ENCODE measurements at regions not wholly inside any gene's neighbourhood (a gene's known extent, or its start where the extent isn't known, plus 50 kb on each side); places are given as distances from the start of the nearest gene placed in this dataset.

DNA sequence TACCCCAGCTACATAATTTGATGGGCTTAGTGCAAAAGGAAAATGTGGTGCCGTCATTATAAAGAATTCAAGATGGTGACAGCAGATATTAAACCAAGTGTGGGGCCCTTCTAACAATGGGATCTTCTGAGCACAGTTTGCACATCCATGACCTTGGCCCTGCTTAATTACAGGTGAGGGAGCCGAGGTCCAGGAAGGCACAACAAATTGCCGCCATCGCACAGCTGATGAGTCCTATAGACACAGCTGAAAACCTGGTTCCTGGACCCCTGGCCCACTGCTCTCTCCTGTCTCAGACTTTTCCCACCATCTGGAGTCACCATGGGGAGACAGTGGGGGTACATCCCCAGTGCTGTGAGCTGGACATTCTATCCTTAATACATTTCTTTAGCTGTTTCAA lies 95.8 kb upstream of the MAP4K3 start:
- TF ChIP-seq POLR2AphosphoS5 (IDR thresholded peaks at IDR 0.05): no peak
- TF ChIP-seq, protein P1, sequence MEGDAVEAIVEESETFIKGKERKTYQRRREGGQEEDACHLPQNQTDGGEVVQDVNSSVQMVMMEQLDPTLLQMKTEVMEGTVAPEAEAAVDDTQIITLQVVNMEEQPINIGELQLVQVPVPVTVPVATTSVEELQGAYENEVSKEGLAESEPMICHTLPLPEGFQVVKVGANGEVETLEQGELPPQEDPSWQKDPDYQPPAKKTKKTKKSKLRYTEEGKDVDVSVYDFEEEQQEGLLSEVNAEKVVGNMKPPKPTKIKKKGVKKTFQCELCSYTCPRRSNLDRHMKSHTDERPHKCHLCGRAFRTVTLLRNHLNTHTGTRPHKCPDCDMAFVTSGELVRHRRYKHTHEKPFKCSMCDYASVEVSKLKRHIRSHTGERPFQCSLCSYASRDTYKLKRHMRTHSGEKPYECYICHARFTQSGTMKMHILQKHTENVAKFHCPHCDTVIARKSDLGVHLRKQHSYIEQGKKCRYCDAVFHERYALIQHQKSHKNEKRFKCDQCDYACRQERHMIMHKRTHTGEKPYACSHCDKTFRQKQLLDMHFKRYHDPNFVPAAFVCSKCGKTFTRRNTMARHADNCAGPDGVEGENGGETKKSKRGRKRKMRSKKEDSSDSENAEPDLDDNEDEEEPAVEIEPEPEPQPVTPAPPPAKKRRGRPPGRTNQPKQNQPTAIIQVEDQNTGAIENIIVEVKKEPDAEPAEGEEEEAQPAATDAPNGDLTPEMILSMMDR (IDR thresholded peaks at IDR 0.05): no peak
- no peak for TF ChIP-seq POLR2A (IDR thresholded peaks at IDR 0.05)
- DNase-seq (ENCODE audit: low spot score in 2 of 2): no peak
- Histone ChIP-seq H3K4me3 (no peak overlapping the region), H3K4me1 (no peaks in the 10 kb centered on the region), H3K9me3 (no peaks in the 10 kb centered on the region), H3K27ac (no peak overlapping the region), H3K36me3 (no peaks in the 10 kb centered on the region), H3K27me3 (no peaks in the 10 kb centered on the region)
- intact Hi-C loops (cut with DNase I; ENCODE audit: low total_unique reads): no loop called here

DNA sequence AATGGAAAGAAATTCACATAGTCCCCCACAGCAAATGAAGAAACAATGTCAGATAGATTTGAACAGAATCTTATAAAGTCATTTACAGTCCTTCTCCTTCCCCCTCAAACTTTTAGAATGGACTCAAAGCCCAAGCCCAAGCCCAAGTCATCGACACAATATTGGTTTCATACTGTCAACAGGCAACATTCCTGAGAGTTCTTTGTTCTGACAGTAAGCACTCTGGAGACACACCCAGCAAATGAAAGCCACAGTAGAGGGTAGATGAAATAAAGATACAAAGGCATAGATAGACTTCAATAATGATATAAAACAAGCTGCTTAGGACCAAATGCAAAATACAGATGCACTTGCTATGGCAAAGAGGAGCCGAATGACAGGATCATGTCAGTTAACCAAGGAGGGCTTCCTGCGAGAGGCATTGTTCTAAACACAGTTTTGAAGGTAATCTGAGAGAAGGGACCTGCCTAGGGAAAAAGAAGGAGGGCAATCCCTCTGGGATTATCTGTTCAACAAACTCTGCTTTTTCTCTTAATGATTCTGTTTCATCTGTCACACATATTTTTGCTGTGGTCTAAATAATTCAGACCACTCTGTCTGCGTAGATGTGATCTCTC lies 97.1 kb upstream of the MAP4K3 start:
- no peaks in the 10 kb centered on the region for H3K4me1 ChIP-seq
- H3K36me3 ChIP-seq: no peaks in the 10 kb centered on the region
- no peak overlapping the region for H3K27ac ChIP-seq
- H3K9me3 ChIP-seq: no peaks in the 10 kb centered on the region
- intact Hi-C loops (cut with DNase I; ENCODE audit: low total_unique reads): no loop called here
- DNase-seq (ENCODE audit: low spot score in 2 of 2): no peak
- no peak overlapping the region for H3K4me3 ChIP-seq
- H3K27me3 ChIP-seq: no peaks in the 10 kb centered on the region
- TF ChIP-seq, protein P1 (IDR thresholded peaks at IDR 0.05): no peak
- no peak for TF ChIP-seq POLR2AphosphoS5 (IDR thresholded peaks at IDR 0.05)
- TF ChIP-seq POLR2A (IDR thresholded peaks at IDR 0.05): no peak

DNA sequence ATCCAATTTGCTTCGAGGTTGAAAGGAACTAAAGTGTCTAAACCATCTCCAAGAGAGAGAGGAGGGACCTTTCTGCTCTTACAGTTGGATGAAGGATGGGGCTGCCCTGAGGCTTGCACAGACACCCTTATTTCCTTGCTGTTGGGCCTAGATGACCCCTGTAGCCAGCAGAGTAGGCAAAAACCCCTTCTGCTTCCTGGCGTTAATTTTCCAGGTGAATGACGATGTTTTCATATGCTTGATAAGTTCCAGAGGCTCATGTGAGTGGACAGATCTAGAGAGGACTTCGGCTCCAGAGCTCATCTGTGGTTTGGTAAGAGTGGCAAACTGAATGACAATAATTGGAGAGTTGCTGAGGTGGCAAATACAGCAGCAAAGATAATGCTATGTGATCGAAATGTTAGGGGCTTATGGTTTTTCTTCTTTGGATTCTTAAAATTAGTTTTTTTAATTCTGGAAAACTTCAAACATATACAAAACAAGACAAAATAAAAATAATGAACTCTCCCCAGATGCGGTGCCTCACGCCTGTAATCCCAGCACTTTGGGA lies 98.6 kb upstream of the MAP4K3 start:
- no peak for DNase-seq (ENCODE audit: low spot score in 2 of 2)
- no peaks in the 10 kb centered on the region for H3K9me3 ChIP-seq
- H3K4me1 ChIP-seq: no peaks in the 10 kb centered on the region
- H3K27ac ChIP-seq: no peak overlapping the region
- no peak overlapping the region for H3K4me3 ChIP-seq
- H3K36me3 ChIP-seq: no peaks in the 10 kb centered on the region
- TF ChIP-seq POLR2AphosphoS5 (IDR thresholded peaks at IDR 0.05) (no peak), POLR2A (IDR thresholded peaks at IDR 0.05) (no peak)
- TF ChIP-seq, protein P1 (IDR thresholded peaks at IDR 0.05): no peak
- H3K27me3 ChIP-seq: no peaks in the 10 kb centered on the region
- intact Hi-C loops (cut with DNase I; ENCODE audit: low total_unique reads): no loop called here

DNA sequence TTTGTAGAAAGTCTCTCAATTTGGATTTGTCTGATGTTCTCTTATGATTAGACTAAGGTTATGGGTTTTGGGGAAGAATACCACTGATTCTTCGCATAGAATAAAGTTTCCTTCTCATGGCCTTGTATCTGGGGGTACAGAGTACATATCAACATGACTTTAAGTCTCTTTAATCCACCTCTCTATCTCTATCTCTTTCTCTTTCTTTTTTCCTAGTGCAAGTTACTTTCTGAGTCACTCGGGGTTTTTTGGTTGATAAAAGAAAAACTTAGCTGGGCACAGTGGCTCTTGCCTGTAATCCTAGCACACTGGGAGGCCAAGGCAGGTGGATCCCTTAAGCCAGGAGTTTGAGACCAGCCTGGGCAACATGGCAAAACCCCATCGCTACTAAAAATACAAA lies 100.1 kb upstream of the MAP4K3 start:
- no peak for DNase-seq (ENCODE audit: low spot score in 2 of 2)
- H3K27me3 ChIP-seq: no peaks in the 10 kb centered on the region
- H3K27ac ChIP-seq: no peak overlapping the region
- no peaks in the 10 kb centered on the region for H3K4me1 ChIP-seq
- H3K36me3 ChIP-seq: no peaks in the 10 kb centered on the region
- H3K9me3 ChIP-seq: no peaks in the 10 kb centered on the region
- no peak for TF ChIP-seq POLR2A (IDR thresholded peaks at IDR 0.05)
- TF ChIP-seq, protein P1 (IDR thresholded peaks at IDR 0.05): no peak
- no peak for TF ChIP-seq POLR2AphosphoS5 (IDR thresholded peaks at IDR 0.05)
- no peak overlapping the region for H3K4me3 ChIP-seq
- intact Hi-C loops (cut with DNase I; ENCODE audit: low total_unique reads): no loop called here

DNA sequence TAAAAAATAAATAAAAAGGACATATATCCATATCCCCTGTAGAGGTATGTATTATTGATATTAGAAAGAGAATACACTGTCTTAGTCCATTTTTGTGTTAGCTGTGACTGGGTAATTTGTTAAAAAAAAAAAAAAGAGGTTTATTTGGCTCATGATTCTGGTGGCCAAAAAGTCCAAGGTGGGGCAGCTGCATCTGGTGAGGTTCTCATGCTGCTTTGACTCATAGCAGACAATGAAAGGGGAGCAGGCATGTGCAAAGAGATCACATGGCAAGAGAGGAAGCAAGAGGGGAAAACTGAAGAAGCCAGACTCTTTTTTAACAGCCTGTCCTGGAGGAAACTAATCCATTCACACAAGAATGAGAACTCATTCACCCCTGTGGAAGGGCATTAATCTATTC lies 101.6 kb upstream of the MAP4K3 start:
- Histone ChIP-seq H3K27me3 (no peaks in the 10 kb centered on the region), H3K36me3 (no peaks in the 10 kb centered on the region), H3K4me3 (no peak overlapping the region), H3K27ac (no peak overlapping the region), H3K9me3 (no peaks in the 10 kb centered on the region), H3K4me1 (no peaks in the 10 kb centered on the region)
- DNase-seq (ENCODE audit: low spot score in 2 of 2): no peak
- TF ChIP-seq POLR2A (IDR thresholded peaks at IDR 0.05) (no peak), POLR2AphosphoS5 (IDR thresholded peaks at IDR 0.05) (no peak)
- TF ChIP-seq, protein P1 (IDR thresholded peaks at IDR 0.05): no peak
- intact Hi-C loops (cut with DNase I; ENCODE audit: low total_unique reads): no loop called here
